ENCODE measurements at regions not wholly inside any gene's neighbourhood (a gene's known extent, or its start where the extent isn't known, plus 50 kb on each side); places are given as distances from the start of the nearest gene placed in this dataset.

GRCh38 chr10:78639629-78640028, 429.1 kb upstream of the ZMIZ1 start:
- ChIA-PET POLR2A (no interaction called here), CTCF (no interaction called here)
- no peak for DNase-seq (ENCODE audit: extremely low spot score)
- no peak for TF ChIP-seq SP1 (IDR thresholded peaks at IDR 0.05)
- TF ChIP-seq BHLHE40 (IDR thresholded peaks at IDR 0.05; ENCODE audit: borderline replicate concordance): no peak
- no peak for TF ChIP-seq L3MBTL2 (conservative IDR thresholded peaks at IDR 0.05)
- TF ChIP-seq TARDBP (IDR thresholded peaks at IDR 0.05): no peak
- no peak for TF ChIP-seq LEF1 (IDR thresholded peaks at IDR 0.05; ENCODE audit: borderline replicate concordance)
- TF ChIP-seq PKNOX1 (IDR thresholded peaks at IDR 0.05): no peak
- TF ChIP-seq SUZ12 (IDR thresholded peaks at IDR 0.05): no peak
- no peak for TF ChIP-seq ARNT (IDR thresholded peaks at IDR 0.05)
- no peak for TF ChIP-seq FOXA1 (IDR thresholded peaks at IDR 0.05)
- TF ChIP-seq FOXM1 (IDR thresholded peaks at IDR 0.05; ENCODE audit: borderline replicate concordance): no peak
- TF ChIP-seq ZNF384 (IDR thresholded peaks at IDR 0.05): no peak
- TF ChIP-seq NFRKB (IDR thresholded peaks at IDR 0.05): no peak
- no peak for TF ChIP-seq FOXK2 (IDR thresholded peaks at IDR 0.05)
- no peak for TF ChIP-seq ELF4 (IDR thresholded peaks at IDR 0.05)
- TF ChIP-seq HDGF (IDR thresholded peaks at IDR 0.05; ENCODE audit: borderline replicate concordance): no peak

- POLR2A ChIA-PET: no interaction called here
- DNase-seq (ENCODE audit: extremely low spot score): no peak
- CTCF ChIA-PET: no interaction called here
- TF ChIP-seq FOXA1 (IDR thresholded peaks at IDR 0.05) (no peak), L3MBTL2 (conservative IDR thresholded peaks at IDR 0.05) (no peak), HDGF (IDR thresholded peaks at IDR 0.05; ENCODE audit: borderline replicate concordance) (no peak), SP1 (IDR thresholded peaks at IDR 0.05) (no peak), CTBP1 (IDR thresholded peaks at IDR 0.05; ENCODE audit: borderline replicate concordance) (no peak), NFRKB (IDR thresholded peaks at IDR 0.05) (no peak), ZNF384 (IDR thresholded peaks at IDR 0.05) (no peak), BHLHE40 (IDR thresholded peaks at IDR 0.05; ENCODE audit: borderline replicate concordance) (no peak), LEF1 (IDR thresholded peaks at IDR 0.05; ENCODE audit: borderline replicate concordance) (no peak), ELF4 (IDR thresholded peaks at IDR 0.05) (no peak), SUZ12 (IDR thresholded peaks at IDR 0.05) (no peak), FOXK2 (IDR thresholded peaks at IDR 0.05) (no peak), FOXM1 (IDR thresholded peaks at IDR 0.05; ENCODE audit: borderline replicate concordance) (no peak)
These were observed 427.8 kb upstream of the ZMIZ1 start for GRCh38 chr10:78640796-78641636.

- ChIA-PET POLR2A (no interaction called here), CTCF (no interaction called here)
- no peak for DNase-seq (ENCODE audit: extremely low spot score)
- TF ChIP-seq LEF1 (IDR thresholded peaks at IDR 0.05; ENCODE audit: borderline replicate concordance): no peak
- no peak for TF ChIP-seq FOXA1 (IDR thresholded peaks at IDR 0.05)
- TF ChIP-seq FOXK2 (IDR thresholded peaks at IDR 0.05): no peak
- no peak for TF ChIP-seq BHLHE40 (IDR thresholded peaks at IDR 0.05; ENCODE audit: borderline replicate concordance)
- no peak for TF ChIP-seq CTBP1 (IDR thresholded peaks at IDR 0.05; ENCODE audit: borderline replicate concordance)
- TF ChIP-seq ARNT (IDR thresholded peaks at IDR 0.05): no peak
- no peak for TF ChIP-seq TARDBP (IDR thresholded peaks at IDR 0.05)
- no peak for TF ChIP-seq NFRKB (IDR thresholded peaks at IDR 0.05)
- no peak for TF ChIP-seq HDGF (IDR thresholded peaks at IDR 0.05; ENCODE audit: borderline replicate concordance)
- no peak for TF ChIP-seq ELF4 (IDR thresholded peaks at IDR 0.05)
- TF ChIP-seq L3MBTL2 (conservative IDR thresholded peaks at IDR 0.05): no peak
- TF ChIP-seq ZNF384 (IDR thresholded peaks at IDR 0.05): no peak
These were observed 427.1 kb upstream of the ZMIZ1 start for GRCh38 chr10:78641693-78642092.

GRCh38 chr10:78642269-78642816, 426.4 kb upstream of the ZMIZ1 start:
- no peak for DNase-seq (ENCODE audit: extremely low spot score)
- POLR2A ChIA-PET: interaction anchor here (0.6 kb wide), 1 partner anchor 41 kb away, joined by 3 read pairs; no protein-coding TSS in a partner anchor
- CTCF ChIA-PET: no interaction called here
- TF ChIP-seq ZNF384 (IDR thresholded peaks at IDR 0.05) (no peak), SP1 (IDR thresholded peaks at IDR 0.05) (no peak), LEF1 (IDR thresholded peaks at IDR 0.05; ENCODE audit: borderline replicate concordance) (no peak), BHLHE40 (IDR thresholded peaks at IDR 0.05; ENCODE audit: borderline replicate concordance) (no peak), NFRKB (IDR thresholded peaks at IDR 0.05) (no peak), CTBP1 (IDR thresholded peaks at IDR 0.05; ENCODE audit: borderline replicate concordance) (no peak)

GRCh38 chr10:78643513-78643912, 425.3 kb upstream of the ZMIZ1 start:
- CTCF ChIA-PET: no interaction called here
- POLR2A ChIA-PET: no interaction called here
- TF ChIP-seq HDGF (IDR thresholded peaks at IDR 0.05; ENCODE audit: borderline replicate concordance) (no peak), BHLHE40 (IDR thresholded peaks at IDR 0.05; ENCODE audit: borderline replicate concordance) (no peak)

GRCh38 chr10:78644550-78644949, 424.2 kb upstream of the ZMIZ1 start:
- no peak for TF ChIP-seq BHLHE40 (IDR thresholded peaks at IDR 0.05; ENCODE audit: borderline replicate concordance)
- TF ChIP-seq ZNF384 (IDR thresholded peaks at IDR 0.05): no peak
- TF ChIP-seq PKNOX1 (IDR thresholded peaks at IDR 0.05): no peak
- no peak for TF ChIP-seq ELF4 (IDR thresholded peaks at IDR 0.05)
- no peak for TF ChIP-seq FOXM1 (IDR thresholded peaks at IDR 0.05; ENCODE audit: borderline replicate concordance)
- TF ChIP-seq HDGF (IDR thresholded peaks at IDR 0.05; ENCODE audit: borderline replicate concordance): no peak
- TF ChIP-seq L3MBTL2 (conservative IDR thresholded peaks at IDR 0.05): no peak

More at GRCh38 chr10:78643513-78643912, 425.3 kb upstream of the ZMIZ1 start:
- no peak for DNase-seq (ENCODE audit: extremely low spot score)

More at GRCh38 chr10:78644550-78644949, 424.2 kb upstream of the ZMIZ1 start:
- ChIA-PET CTCF (no interaction called here), POLR2A (no interaction called here)
- no peak for DNase-seq (ENCODE audit: extremely low spot score)

Data from HEK293T (cell line).